ENCODE measurements at regions not wholly inside any gene's neighbourhood (a gene's known extent, or its start where the extent isn't known, plus 50 kb on each side); places are given as distances from the start of the nearest gene placed in this dataset.

- DNase-seq (ENCODE audit: extremely low spot score), result no peak
- intact Hi-C loops (cut with DNase I), result no loop called here
- no peaks in the 10 kb centered on the region for H3K9me3 ChIP-seq
- H3K27me3 ChIP-seq, result no peaks in the 10 kb centered on the region
- H3K4me1 ChIP-seq, result no peaks in the 10 kb centered on the region
- 50% methylated on average over 2 of the region's 2 CpGs for WGBS
- H3K27ac ChIP-seq (replicated peaks in 1 of 4), result no peak overlapping the region
- H3K36me3 ChIP-seq, result no peaks in the 10 kb centered on the region
- H3K4me3 ChIP-seq, result no peak overlapping the region
- TF ChIP-seq EP300 (IDR thresholded peaks at IDR 0.05) (no peak), POLR2A (IDR thresholded peaks at IDR 0.05; ENCODE audit: low read depth) (no peak), POLR2AphosphoS5 (IDR thresholded peaks at IDR 0.05) (no peak), CTCF (IDR thresholded peaks at IDR 0.05) (no peak)
Measured at GRCh38 chr5:11958321-11958720, 54.1 kb upstream of the CTNND2 start.

- no peaks in the 10 kb centered on the region for H3K27me3 ChIP-seq
- H3K27ac ChIP-seq (replicated peaks in 1 of 4), result no peak overlapping the region
- H3K4me3 ChIP-seq, result no peak overlapping the region
- H3K36me3 ChIP-seq, result no peaks in the 10 kb centered on the region
- no peaks in the 10 kb centered on the region for H3K4me1 ChIP-seq
- no peak for DNase-seq (ENCODE audit: extremely low spot score)
- no peaks in the 10 kb centered on the region for H3K9me3 ChIP-seq
- no peak for TF ChIP-seq CTCF (IDR thresholded peaks at IDR 0.05)
- TF ChIP-seq POLR2A (IDR thresholded peaks at IDR 0.05; ENCODE audit: low read depth), result no peak
- TF ChIP-seq POLR2AphosphoS5 (IDR thresholded peaks at IDR 0.05), result no peak
- no peak for TF ChIP-seq EP300 (IDR thresholded peaks at IDR 0.05)
- intact Hi-C loops (cut with DNase I), result no loop called here
Measured at GRCh38 chr5:11955331-11955730, 51.1 kb upstream of the CTNND2 start.

Small RNA genes in the stretch of these regions (small RNA-seq; reads per million reads assigned to genes)
- 0 reads per million in 3 donors for gene RNU6-679P

Measured in esophagus muscularis mucosa (tissue), 4 donors.